ENCODE measurements at regions not wholly inside any gene's neighbourhood (a gene's known extent, or its start where the extent isn't known, plus 50 kb on each side); places are given as distances from the start of the nearest gene placed in this dataset.

- no peak for DNase-seq (ENCODE audit: low read depth in 2 of 2)
- no peak for TF ChIP-seq CTCF (IDR thresholded peaks at IDR 0.05; ENCODE audit: low read depth, low read length)
- H3K4me3 ChIP-seq (replicated peaks in 1 of 2; ENCODE audit: low read depth in 2 of 2, low read length in 2 of 2), result no peak overlapping the region
These were observed 153.4 kb upstream of the SMAD3 start for GRCh38 chr15:66912001-66912400.

GRCh38 chr15:66912441-66912840 is 153.0 kb upstream of the SMAD3 start:
- no peak overlapping the region for H3K4me3 ChIP-seq (replicated peaks in 1 of 2; ENCODE audit: low read depth in 2 of 2, low read length in 2 of 2)

DNA sequence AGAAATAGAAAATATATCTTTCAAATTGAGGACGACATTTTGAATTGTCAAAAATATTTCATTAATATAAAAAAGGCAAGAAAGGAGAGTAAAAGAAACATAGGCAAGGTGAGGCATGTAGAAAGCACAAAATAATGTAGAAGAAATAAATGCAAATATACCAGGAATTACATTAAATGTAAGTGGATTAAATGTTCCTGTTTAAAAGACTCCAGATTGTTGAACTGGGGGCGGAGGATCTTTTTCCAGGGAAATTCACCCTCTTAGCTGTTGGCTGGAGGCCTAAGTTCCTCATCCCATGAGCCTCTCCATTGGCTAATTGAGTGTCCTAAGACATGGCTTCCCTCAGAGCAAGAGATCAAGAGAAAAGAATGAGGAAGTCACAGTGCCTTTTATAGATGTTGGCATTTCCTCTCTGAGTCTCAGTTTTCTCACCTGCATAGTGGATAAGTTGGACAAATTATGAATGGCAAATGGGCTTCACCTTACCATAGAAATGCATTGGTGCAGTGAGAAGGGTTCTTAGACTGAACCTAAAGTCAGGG is 147.4 kb upstream of the SMAD3 start:
- no peak for TF ChIP-seq CTCF (IDR thresholded peaks at IDR 0.05; ENCODE audit: low read depth, low read length)
- no peak for DNase-seq (ENCODE audit: low read depth in 2 of 2)
- no peak overlapping the region for H3K4me3 ChIP-seq (replicated peaks in 1 of 2; ENCODE audit: low read depth in 2 of 2, low read length in 2 of 2)

More at GRCh38 chr15:66912441-66912840, 153.0 kb upstream of the SMAD3 start:
- no peak for DNase-seq (ENCODE audit: low read depth in 2 of 2)
- no peak for TF ChIP-seq CTCF (IDR thresholded peaks at IDR 0.05; ENCODE audit: low read depth, low read length)

- DNase-seq (ENCODE audit: low read depth in 2 of 2), result no peak
- no peak overlapping the region for H3K4me3 ChIP-seq (replicated peaks in 1 of 2; ENCODE audit: low read depth in 2 of 2, low read length in 2 of 2)
- TF ChIP-seq CTCF (IDR thresholded peaks at IDR 0.05; ENCODE audit: low read depth, low read length), result no peak
These were observed 146.0 kb upstream of the SMAD3 start for GRCh38 chr15:66919421-66919820.

DNA sequence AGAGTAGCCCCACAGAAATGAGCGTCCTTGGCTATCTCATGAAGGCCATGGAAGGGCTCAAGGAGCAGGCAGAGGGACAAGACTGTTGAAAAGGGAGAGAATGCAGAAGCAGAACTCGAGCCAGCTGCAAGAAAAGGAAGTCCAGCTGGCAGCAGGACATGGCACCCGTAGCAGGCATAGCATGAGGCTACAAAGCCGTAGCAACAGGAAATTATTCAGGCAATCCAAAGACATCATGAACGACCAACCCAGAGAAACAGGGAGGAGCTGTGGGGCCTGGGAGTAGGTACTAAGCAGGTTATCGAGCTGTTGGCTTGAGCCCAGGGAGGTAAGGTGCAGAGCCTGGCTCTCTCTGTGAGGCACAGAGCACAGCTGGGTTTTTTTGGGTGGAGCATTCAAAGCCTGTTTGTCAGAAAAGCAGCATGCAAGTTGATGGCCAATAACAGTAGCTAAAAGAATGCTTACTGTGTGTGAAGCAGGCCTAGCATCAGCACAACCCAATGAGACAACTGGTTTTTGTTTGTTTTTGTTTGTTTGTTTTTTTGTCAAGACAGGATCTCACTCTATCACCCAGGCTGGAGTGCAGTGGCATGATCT is 144.0 kb upstream of the SMAD3 start:
- no peak for TF ChIP-seq CTCF (IDR thresholded peaks at IDR 0.05; ENCODE audit: low read depth, low read length)
- no peak overlapping the region for H3K4me3 ChIP-seq (replicated peaks in 1 of 2; ENCODE audit: low read depth in 2 of 2, low read length in 2 of 2)
- DNase-seq (ENCODE audit: low read depth in 2 of 2), result peak; percentile 24 to 48

DNA sequence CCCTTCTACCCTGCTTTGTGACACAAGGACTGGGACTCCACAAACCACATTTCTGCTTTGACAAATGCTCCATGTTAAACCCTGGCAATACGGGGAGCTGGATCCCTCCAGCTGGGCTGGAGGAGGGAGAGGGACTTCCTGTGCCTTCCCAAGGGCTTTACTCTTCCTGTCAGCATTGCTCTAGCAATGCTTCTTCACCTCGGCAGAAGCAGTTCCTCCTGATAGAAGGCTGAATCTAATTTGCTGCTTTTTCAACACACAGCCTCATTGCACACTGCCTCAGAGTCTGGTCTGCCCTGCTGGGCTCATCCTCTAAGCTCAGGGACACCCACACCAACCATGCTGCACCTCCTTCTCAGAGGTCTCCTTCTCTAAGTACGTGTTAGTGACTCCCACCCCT is 142.8 kb upstream of the SMAD3 start:
- no peak for TF ChIP-seq CTCF (IDR thresholded peaks at IDR 0.05; ENCODE audit: low read depth, low read length)
- no peak for DNase-seq (ENCODE audit: low read depth in 2 of 2)

GRCh38 chr15:66923438-66923881 is 141.9 kb upstream of the SMAD3 start:
- H3K4me3 ChIP-seq (replicated peaks in 1 of 2; ENCODE audit: low read depth in 2 of 2, low read length in 2 of 2), result no peak overlapping the region
- TF ChIP-seq CTCF (IDR thresholded peaks at IDR 0.05; ENCODE audit: low read depth, low read length), result peak; percentile 51
- DNase-seq (ENCODE audit: low read depth in 2 of 2), result no peak

More for the DNA sequence above, 142.8 kb upstream of the SMAD3 start:
- no peak overlapping the region for H3K4me3 ChIP-seq (replicated peaks in 1 of 2; ENCODE audit: low read depth in 2 of 2, low read length in 2 of 2)

Data from cardiac fibroblast (primary cell).